ENCODE measurements at regions not wholly inside any gene's neighbourhood (a gene's known extent, or its start where the extent isn't known, plus 50 kb on each side); places are given as distances from the start of the nearest gene placed in this dataset.

GRCh38 chr15:95944193-95944592, 386.3 kb upstream of the NR2F2 start:
- Histone ChIP-seq H3K27ac (replicated peaks) (no peak overlapping the region), H3K4me3 (replicated peaks; ENCODE audit: insufficient read depth, low read length) (no peak overlapping the region), H3K27me3 (ENCODE audit: insufficient read depth, poor library complexity, severe bottlenecking) (no peaks in the 10 kb centered on the region)
- DNase-seq (ENCODE audit: low read depth in 1 of 2, low spot score in 1 of 2): no peak
- TF ChIP-seq, protein P1, sequence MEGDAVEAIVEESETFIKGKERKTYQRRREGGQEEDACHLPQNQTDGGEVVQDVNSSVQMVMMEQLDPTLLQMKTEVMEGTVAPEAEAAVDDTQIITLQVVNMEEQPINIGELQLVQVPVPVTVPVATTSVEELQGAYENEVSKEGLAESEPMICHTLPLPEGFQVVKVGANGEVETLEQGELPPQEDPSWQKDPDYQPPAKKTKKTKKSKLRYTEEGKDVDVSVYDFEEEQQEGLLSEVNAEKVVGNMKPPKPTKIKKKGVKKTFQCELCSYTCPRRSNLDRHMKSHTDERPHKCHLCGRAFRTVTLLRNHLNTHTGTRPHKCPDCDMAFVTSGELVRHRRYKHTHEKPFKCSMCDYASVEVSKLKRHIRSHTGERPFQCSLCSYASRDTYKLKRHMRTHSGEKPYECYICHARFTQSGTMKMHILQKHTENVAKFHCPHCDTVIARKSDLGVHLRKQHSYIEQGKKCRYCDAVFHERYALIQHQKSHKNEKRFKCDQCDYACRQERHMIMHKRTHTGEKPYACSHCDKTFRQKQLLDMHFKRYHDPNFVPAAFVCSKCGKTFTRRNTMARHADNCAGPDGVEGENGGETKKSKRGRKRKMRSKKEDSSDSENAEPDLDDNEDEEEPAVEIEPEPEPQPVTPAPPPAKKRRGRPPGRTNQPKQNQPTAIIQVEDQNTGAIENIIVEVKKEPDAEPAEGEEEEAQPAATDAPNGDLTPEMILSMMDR (IDR thresholded peaks at IDR 0.05; ENCODE audit: insufficient read depth, low read length): no peak
- TF ChIP-seq SPI1 (IDR thresholded peaks at IDR 0.05; ENCODE audit: borderline replicate concordance, low read depth): no peak
- no peak for TF ChIP-seq GABPA (IDR thresholded peaks at IDR 0.05; ENCODE audit: low read depth)

DNA sequence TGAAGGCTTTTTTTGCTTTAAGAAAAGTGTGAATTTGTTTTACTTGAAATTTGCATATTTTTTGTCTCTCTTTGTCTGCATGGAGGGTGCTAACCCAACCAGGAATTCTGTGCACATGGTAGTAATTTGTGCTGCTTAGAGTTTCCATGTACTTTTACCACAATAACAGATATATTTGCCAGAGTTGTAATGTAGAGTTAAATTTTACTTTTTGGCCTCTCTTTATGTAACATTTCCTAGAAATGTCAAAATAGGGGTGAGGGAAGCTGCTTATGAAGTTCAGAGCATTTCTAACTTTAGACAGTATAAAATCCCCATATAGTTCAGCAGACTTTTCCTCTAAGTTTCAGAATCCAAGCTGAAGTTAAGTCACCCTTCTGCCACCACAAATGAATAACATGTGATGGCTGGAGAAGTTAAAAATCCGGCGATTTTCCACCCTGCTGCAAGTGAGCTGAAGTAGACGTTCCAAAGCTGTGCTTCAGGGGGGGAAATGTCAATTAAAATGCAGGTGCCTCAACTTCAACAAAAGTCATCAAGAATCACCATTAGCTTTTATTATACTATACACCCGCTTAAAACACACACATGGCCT, 385.7 kb upstream of the NR2F2 start:
- Histone ChIP-seq H3K27ac (replicated peaks) (no peak overlapping the region), H3K4me3 (replicated peaks; ENCODE audit: insufficient read depth, low read length) (no peak overlapping the region), H3K27me3 (ENCODE audit: insufficient read depth, poor library complexity, severe bottlenecking) (no peaks in the 10 kb centered on the region)
- TF ChIP-seq GABPA (IDR thresholded peaks at IDR 0.05; ENCODE audit: low read depth): no peak
- no peak for TF ChIP-seq SPI1 (IDR thresholded peaks at IDR 0.05; ENCODE audit: borderline replicate concordance, low read depth)
- TF ChIP-seq, protein P1 (IDR thresholded peaks at IDR 0.05; ENCODE audit: insufficient read depth, low read length): no peak
- TF ChIP-seq POLR2AphosphoS5 (IDR thresholded peaks at IDR 0.05; ENCODE audit: low read depth): no peak
- no peak for TF ChIP-seq REST (IDR thresholded peaks at IDR 0.05; ENCODE audit: insufficient replicate concordance, low read depth)
- no peak for DNase-seq (ENCODE audit: low read depth in 1 of 2, low spot score in 1 of 2)

- Histone ChIP-seq H3K27me3 (ENCODE audit: insufficient read depth, poor library complexity, severe bottlenecking) (no peaks in the 10 kb centered on the region), H3K27ac (replicated peaks) (no peak overlapping the region), H3K4me3 (replicated peaks; ENCODE audit: insufficient read depth, low read length) (no peak overlapping the region)
- TF ChIP-seq SPI1 (IDR thresholded peaks at IDR 0.05; ENCODE audit: borderline replicate concordance, low read depth) (no peak), REST (IDR thresholded peaks at IDR 0.05; ENCODE audit: insufficient replicate concordance, low read depth) (no peak), GABPA (IDR thresholded peaks at IDR 0.05; ENCODE audit: low read depth) (no peak), POLR2AphosphoS5 (IDR thresholded peaks at IDR 0.05; ENCODE audit: low read depth) (no peak)
- TF ChIP-seq, protein P1 (IDR thresholded peaks at IDR 0.05; ENCODE audit: insufficient read depth, low read length): no peak
- no peak for DNase-seq (ENCODE audit: low read depth in 1 of 2, low spot score in 1 of 2)
Measured at GRCh38 chr15:95946241-95946640, 384.3 kb upstream of the NR2F2 start.

- H3K4me3 ChIP-seq (replicated peaks; ENCODE audit: insufficient read depth, low read length): no peak overlapping the region
- TF ChIP-seq GABPA (IDR thresholded peaks at IDR 0.05; ENCODE audit: low read depth) (no peak), SPI1 (IDR thresholded peaks at IDR 0.05; ENCODE audit: borderline replicate concordance, low read depth) (no peak), REST (IDR thresholded peaks at IDR 0.05; ENCODE audit: insufficient replicate concordance, low read depth) (no peak), POLR2AphosphoS5 (IDR thresholded peaks at IDR 0.05; ENCODE audit: low read depth) (no peak)
- TF ChIP-seq, protein P1 (IDR thresholded peaks at IDR 0.05; ENCODE audit: insufficient read depth, low read length): no peak
Measured at GRCh38 chr15:95946926-95947325, 383.6 kb upstream of the NR2F2 start.

More at GRCh38 chr15:95946926-95947325, 383.6 kb upstream of the NR2F2 start:
- H3K27ac ChIP-seq (replicated peaks): no peak overlapping the region
- H3K27me3 ChIP-seq (ENCODE audit: insufficient read depth, poor library complexity, severe bottlenecking): no peaks in the 10 kb centered on the region
- no peak for DNase-seq (ENCODE audit: low read depth in 1 of 2, low spot score in 1 of 2)
